NOMO-1 (cell line): ENCODE measurements at regions not wholly inside any gene's neighbourhood (a gene's known extent, or its start where the extent isn't known, plus 50 kb on each side); places are given as distances from the start of the nearest gene placed in this dataset.
"Not testable (repeated sequence)": the region's sequence is repeated elsewhere in the genome, so short reads cannot be mapped to it uniquely, and the experiment has no call there.

ENCODE experiments used
- DNase-seq, 2 experiments: peaks; one replicate each; lab custom pipeline; 2025; ENCODE audit not compliant: unreplicated experiment in 2 of 2; lab: John Stamatoyannopoulos, UW

GRCh38 chr21:35818597-35818996 is 241.7 kb downstream of the SETD4 start:
- no peak for DNase-seq

DNA sequence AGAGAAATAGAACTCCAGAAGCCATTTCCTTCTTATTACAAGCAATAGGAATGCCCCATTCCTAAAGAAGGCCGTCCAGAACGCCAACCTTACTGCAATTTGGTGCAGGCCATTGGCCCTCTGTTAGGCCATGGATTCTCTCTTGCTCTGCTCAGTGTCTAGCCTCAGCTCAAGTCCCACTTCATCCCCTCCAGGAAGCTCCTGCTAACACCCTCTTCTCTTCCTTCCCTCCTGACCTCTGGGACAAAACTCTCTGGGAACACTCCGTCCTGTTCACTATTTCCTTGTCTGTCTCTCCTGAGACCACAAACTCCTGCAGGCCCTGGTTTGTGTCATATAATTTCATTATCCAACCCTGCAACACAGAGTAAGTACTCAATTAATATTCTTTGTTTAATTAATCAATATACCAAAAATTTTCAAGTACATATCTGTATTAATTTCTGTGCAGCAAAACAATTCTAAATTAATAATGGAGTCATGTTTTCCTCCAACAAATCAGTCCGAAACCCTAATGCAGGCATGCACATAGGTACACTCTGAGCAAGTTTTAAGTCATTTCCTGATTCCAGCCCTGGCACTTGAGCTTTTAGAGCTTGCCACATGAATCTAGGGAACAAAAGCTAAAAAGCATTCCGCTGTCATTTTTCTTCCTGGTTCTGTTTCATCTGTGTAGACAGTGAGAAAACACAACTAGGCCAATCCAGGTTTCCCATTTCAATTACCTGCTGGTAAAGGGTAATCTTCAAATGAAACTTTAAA is 245.3 kb downstream of the SETD4 start:
- DNase-seq: no peak

DNA sequence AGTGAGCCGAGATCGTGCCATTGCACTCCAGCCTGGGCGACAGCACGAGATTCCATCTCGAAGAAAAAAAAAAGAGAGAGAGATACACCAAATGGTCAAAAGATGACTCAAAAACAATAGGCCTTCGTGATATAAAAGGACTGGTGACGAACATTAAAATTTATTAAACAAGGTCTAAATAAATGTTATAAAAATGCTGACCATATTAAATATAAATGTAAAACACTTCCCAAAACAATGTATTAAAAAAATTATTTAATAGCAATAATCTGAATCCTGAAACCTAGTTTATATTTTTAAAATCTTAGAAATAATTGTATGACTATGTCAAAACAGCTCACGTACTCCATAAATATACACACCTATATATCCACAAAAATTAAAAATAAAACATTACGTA is 247.6 kb downstream of the SETD4 start:
- DNase-seq: no peak

- no peak for DNase-seq
Observed at GRCh38 chr21:35811191-35811806, 249.0 kb downstream of the SETD4 start.

DNA sequence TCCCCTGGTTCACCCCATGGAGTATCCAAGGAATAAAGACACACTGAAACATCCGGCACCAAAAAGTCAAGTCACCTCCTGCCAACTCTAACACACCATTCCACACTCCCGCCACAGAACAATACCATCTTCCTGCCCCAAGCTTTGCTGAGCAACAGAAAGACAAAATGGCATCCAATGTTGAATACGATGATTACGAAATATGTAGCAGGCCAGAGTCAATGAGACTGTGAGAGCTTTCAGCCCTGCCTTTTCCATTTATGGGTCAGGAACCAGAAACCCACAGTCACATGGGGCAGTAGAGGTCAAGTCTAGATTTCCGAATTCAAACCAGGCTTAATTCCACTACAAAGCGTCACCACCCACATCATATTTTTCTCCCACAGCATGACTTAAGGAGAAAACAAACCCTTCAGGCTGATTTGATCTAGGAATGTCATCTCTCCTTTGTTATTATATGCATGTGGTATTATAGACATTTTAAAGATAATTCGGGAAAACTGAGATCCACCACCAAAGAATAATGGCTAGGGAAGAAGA is 249.8 kb downstream of the SETD4 start:
- DNase-seq: no peak

DNA sequence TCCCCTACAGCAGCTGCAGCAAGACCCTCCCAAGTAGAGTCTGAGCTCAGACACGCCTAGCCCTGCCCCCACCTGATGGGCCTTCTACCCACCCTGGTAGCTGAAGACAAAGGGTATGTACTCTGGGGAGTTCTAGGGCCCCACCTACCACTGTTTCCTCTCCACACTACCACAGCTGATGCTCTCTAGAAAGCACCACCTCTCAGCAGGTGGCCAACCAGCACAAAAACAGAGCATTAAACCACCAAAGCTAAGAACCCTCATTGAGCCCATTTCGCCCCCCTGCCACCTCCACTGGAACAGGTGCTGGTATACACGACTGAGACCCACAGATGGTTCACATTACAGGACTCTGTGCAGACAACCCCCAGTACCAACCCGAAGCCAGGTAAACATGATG is 258.9 kb downstream of the SETD4 start:
- DNase-seq: no peak

DNA sequence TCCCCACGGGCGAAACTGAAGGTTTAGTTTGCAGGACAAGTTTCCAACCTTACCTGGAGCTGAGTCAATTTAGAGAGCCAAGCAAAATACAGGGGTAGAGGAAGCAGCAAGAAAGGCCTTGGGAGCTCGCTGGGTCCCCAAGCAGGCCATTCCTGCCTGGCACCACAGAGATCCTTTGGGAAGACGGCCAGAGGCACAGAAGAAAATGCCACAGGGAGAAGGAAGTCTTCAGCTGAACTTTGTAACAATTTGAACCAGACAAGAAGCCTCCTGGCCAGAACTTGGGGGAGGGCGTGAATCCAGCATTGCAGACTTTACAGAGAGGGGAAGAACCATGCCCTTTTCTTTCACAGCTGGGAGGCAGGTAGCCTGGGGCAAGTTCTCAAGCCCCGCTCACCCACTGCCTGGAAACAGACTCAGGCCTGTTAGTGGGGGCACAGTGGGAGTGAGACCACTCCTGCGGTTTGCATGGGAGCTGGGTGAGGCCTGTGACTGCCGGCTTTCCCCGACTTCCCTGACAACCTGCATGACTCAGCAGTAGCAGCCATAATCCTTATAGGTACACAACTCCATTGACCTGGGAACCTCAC is 259.4 kb downstream of the SETD4 start:
- not testable (repeated sequence) for DNase-seq

GRCh38 chr21:35796844-35797243 is 263.5 kb downstream of the SETD4 start:
- DNase-seq: no peak

- DNase-seq: not testable (repeated sequence)
Observed at GRCh38 chr21:35794527-35794926, 265.8 kb downstream of the SETD4 start.

- DNase-seq: no peak
Observed at GRCh38 chr21:35792569-35793305, 267.6 kb downstream of the SETD4 start.

- no peak for DNase-seq
Observed at GRCh38 chr21:35791541-35792325, 268.6 kb downstream of the SETD4 start.

DNA sequence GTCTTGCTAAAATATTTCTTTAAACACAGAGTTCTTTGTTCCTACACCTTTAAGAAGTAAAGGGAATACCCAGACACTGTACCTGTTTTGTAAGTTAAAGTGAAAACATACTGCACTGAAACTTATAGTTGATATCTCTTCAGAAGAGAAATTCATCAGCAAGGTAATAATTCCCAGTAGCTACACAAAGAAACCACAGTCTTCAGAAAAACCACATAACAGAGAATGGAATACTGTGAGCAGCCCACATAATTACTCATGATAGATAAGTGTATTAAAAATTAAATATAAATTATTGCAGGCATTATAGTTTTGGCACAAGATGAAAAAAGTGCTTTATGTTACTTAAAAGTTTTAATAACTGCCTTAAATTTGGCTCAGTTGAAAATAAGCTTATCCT is 276.6 kb downstream of the SETD4 start:
- no peak for DNase-seq

DNA sequence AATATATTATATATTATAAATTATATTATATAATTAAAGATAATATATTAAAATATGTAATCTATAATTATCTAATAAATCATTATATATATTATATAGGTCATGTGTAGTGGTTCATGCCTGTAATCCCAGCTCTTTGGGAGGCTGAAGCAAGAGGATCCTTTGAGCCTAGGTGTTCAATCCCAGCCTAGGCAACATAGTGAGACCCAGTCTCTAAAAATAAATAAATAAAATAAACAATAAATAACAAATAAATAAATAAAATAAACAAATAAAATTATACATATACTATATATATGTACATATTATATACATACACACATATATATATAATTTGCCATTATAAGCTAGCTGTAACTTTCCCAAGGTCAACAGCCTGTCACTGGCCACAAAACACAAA is 277.7 kb downstream of the SETD4 start:
- DNase-seq: no peak

- no peak for DNase-seq
Observed at GRCh38 chr21:35780983-35781382, 279.3 kb downstream of the SETD4 start.

- DNase-seq: no peak
Observed at GRCh38 chr21:35779690-35780570, 280.4 kb downstream of the SETD4 start.

- no peak for DNase-seq
Observed at GRCh38 chr21:35779167-35779566, 281.2 kb downstream of the SETD4 start.

- no peak for DNase-seq
Observed at GRCh38 chr21:35777081-35777480, 283.2 kb downstream of the SETD4 start.

DNA sequence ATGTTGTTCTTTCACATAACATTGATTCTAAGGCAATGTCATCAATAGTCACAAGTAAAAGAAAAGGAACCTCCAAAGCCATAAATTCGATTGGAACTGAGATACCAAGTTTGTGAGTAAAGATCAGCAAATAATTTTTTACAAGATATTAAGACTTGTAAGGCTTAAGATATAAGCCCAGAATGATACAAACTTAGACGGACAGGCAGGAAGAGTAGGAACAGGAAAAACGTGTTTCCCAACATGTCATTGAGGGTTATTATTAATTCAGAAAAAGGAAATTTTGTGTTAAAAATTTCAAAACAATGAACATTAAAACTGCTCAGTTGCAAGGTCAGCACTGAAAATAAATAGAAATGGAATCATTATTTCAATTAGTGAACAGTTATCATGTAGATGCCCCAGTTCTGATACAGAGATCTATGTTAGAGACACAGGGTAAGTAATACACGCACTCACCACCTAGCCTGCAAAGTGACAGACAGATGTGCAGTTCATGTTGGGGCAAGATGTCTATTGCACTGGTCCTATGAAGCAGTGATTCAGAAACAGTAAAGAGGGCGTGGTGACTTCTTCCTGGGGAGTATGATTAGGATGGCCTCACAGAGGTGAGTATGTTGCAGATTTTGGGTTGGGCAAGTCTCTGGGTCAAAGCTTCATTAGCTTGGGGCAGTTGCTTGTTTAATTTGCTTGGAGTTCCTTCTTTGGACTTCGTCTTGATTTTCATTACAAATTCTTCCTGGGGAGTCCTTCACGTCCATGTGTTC is 284.4 kb downstream of the SETD4 start:
- DNase-seq: no peak
